Lower lobe of right lung (tissue), 2 donors: ENCODE measurements at regions not wholly inside any gene's neighbourhood (a gene's known extent, or its start where the extent isn't known, plus 50 kb on each side); places are given as distances from the start of the nearest gene placed in this dataset.

Source experiments
- ATAC-seq, 2 donors: fragments of 200-7000 bp; cut with Tn5 transposase; one replicate each; pipeline ENCODE4 v1.9.1; 2020 to 2022; ENCODE audit warnings: mild to moderate bottlenecking in 2 of 2, moderate library complexity in 2 of 2
- DNase-seq: peaks from one replicate; pipeline ENCODE4 v3.0.0-alpha.2; 2020
- H3K27ac ChIP-seq: fragments of 200-600 bp; one replicate; pipeline ENCODE4 v1.8.0; 2022
- H3K27me3 ChIP-seq: fragments of 200-600 bp; one replicate; pipeline ENCODE4 v1.8.0; 2022; ENCODE audit warnings: low read depth
- H3K36me3 ChIP-seq: fragments of 200-600 bp; one replicate; pipeline ENCODE4 v1.8.0; 2022; ENCODE audit warnings: mild to moderate bottlenecking
- H3K4me1 ChIP-seq: fragments of 200-600 bp; one replicate; pipeline ENCODE4 v1.8.0; 2022
- H3K4me3 ChIP-seq: fragments of 200-600 bp; one replicate; pipeline ENCODE4 v1.8.0; 2022; ENCODE audit warnings: mild to moderate bottlenecking
- H3K9me3 ChIP-seq: fragments of 200-600 bp; one replicate; pipeline ENCODE4 v1.8.0; 2022
- CTCF ChIP-seq: fragments of 200-600 bp; IDR thresholded peaks from one replicate; pipeline ENCODE4 v1.8.0; 2022; ENCODE audit warnings: antibody characterized with exemption, mild to moderate bottlenecking
- intact Hi-C: fragments of 100-400 bp; cut with DNase I; formaldehyde crosslinking; loops from one replicate; pipeline ENCODE4 v1.11.0; 2022
- donor health status: DM: no; HTN: yes; CAD: no; lungs with severe emphysema.

GRCh38 chr10:3414667-3415023 is 242.1 kb upstream of the PITRM1 start:
- no peak overlapping the region for H3K4me3 ChIP-seq
- H3K27me3 ChIP-seq, result no peaks in the 10 kb centered on the region
- H3K27ac ChIP-seq, result no peak overlapping the region
- H3K4me1 ChIP-seq, result peaks cover under 1% of the 10 kb centered on the region
- DNase-seq (no peak), ATAC-seq (no peak)
- intact Hi-C loops, result no loop called here
- H3K36me3 ChIP-seq, result no peaks in the 10 kb centered on the region
- no peaks in the 10 kb centered on the region for H3K9me3 ChIP-seq
- TF ChIP-seq CTCF, result no peak

GRCh38 chr10:3413937-3414666 is 241.5 kb upstream of the PITRM1 start:
- no peak for TF ChIP-seq CTCF
- H3K27me3 ChIP-seq, result no peaks in the 10 kb centered on the region
- no peaks in the 10 kb centered on the region for H3K36me3 ChIP-seq
- DNase-seq (no peak), ATAC-seq (no peak)
- no peak overlapping the region for H3K27ac ChIP-seq
- H3K4me3 ChIP-seq, result no peak overlapping the region
- H3K4me1 ChIP-seq, result no peaks in the 10 kb centered on the region
- intact Hi-C loops, result no loop called here
- no peaks in the 10 kb centered on the region for H3K9me3 ChIP-seq

GRCh38 chr10:3412646-3413045 is 240.1 kb upstream of the PITRM1 start:
- H3K27me3 ChIP-seq, result no peaks in the 10 kb centered on the region
- no peaks in the 10 kb centered on the region for H3K9me3 ChIP-seq
- TF ChIP-seq CTCF, result no peak
- H3K27ac ChIP-seq, result no peak overlapping the region
- ATAC-seq (no peak), DNase-seq (no peak)
- H3K36me3 ChIP-seq, result no peaks in the 10 kb centered on the region
- intact Hi-C loops, result no loop called here
- no peaks in the 10 kb centered on the region for H3K4me1 ChIP-seq
- no peak overlapping the region for H3K4me3 ChIP-seq

GRCh38 chr10:3412071-3412582 is 239.5 kb upstream of the PITRM1 start:
- Histone ChIP-seq H3K9me3 (no peaks in the 10 kb centered on the region), H3K4me3 (no peak overlapping the region), H3K36me3 (no peaks in the 10 kb centered on the region), H3K4me1 (no peaks in the 10 kb centered on the region), H3K27ac (no peak overlapping the region), H3K27me3 (no peaks in the 10 kb centered on the region)
- ATAC-seq (no peak), DNase-seq (no peak)
- intact Hi-C loops, result no loop called here
- no peak for TF ChIP-seq CTCF

DNA sequence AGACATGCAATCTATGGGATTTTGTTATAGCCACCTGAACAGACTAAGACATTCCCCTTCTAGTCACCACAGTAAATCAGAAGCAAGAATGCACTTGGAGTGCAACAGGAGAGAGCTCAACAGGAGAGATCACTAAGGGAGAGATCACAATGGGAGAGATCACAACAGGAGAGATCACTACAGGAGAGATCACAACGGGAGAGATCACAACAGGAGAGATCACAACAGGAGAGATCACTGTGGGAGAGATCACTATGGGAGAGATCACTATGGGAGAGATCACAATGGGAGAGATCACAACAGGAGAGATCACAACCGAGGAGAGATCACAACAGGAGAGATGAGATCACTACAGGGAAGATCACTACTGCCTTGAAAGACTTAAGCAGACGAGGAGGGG is 238.5 kb upstream of the PITRM1 start:
- Histone ChIP-seq H3K4me1 (no peaks in the 10 kb centered on the region), H3K27ac (no peak overlapping the region), H3K27me3 (no peaks in the 10 kb centered on the region), H3K36me3 (no peaks in the 10 kb centered on the region), H3K4me3 (no peak overlapping the region), H3K9me3 (no peaks in the 10 kb centered on the region)
- DNase-seq, result no peak
- peak; percentile 49 to 50 for ATAC-seq
- no peak for TF ChIP-seq CTCF
- intact Hi-C loops, result no loop called here
